Sigmoid colon (tissue), 4 donors: ENCODE measurements at regions not wholly inside any gene's neighbourhood (a gene's known extent, or its start where the extent isn't known, plus 50 kb on each side); places are given as distances from the start of the nearest gene placed in this dataset.
"Not testable (repeated sequence)": the region's sequence is repeated elsewhere in the genome, so short reads cannot be mapped to it uniquely, and the experiment has no call there.

Source experiments
- CTCF ChIP-seq, 4 experiments: fragments of 450-650 bp in 3 of 4; fragments of 200-600 bp in 1 of 4; IDR thresholded peaks; one replicate each; pipeline ENCODE4 v1.5.1; 2016 to 2019; ENCODE audit warnings: antibody characterized with exemption in 4 of 4, mild to moderate bottlenecking in 3 of 4, moderate library complexity in 2 of 4
- POLR2A ChIP-seq, 2 donors: fragments of 450-650 bp; IDR thresholded peaks; one replicate each; pipeline ENCODE4 v1.6.1; 2016; ENCODE audit warnings: antibody characterized with exemption in 2 of 2, mild to moderate bottlenecking in 2 of 2, moderate library complexity in 2 of 2
- POLR2AphosphoS5 ChIP-seq, 4 donors: sonication (generic); formaldehyde crosslinking; IDR thresholded peaks; one replicate each; pipeline ENCODE4 v1.6.1; 2017; ENCODE audit warnings: antibody characterized with exemption in 4 of 4

GRCh38 chr9:66269783-66270182 lies 532.8 kb downstream of the FOXD4L4 start:
- not testable (repeated sequence) for TF ChIP-seq CTCF (IDR thresholded peaks at IDR 0.05)
- TF ChIP-seq POLR2A (IDR thresholded peaks at IDR 0.05), result peak; percentile 22 to 37
- peak; percentile 68 to 75 (median 74) for TF ChIP-seq POLR2AphosphoS5 (IDR thresholded peaks at IDR 0.05)
